ENCODE measurements at regions not wholly inside any gene's neighbourhood (a gene's known extent, or its start where the extent isn't known, plus 50 kb on each side); places are given as distances from the start of the nearest gene placed in this dataset.

- no peaks in the 10 kb centered on the region for H3K4me1 ChIP-seq (ENCODE audit: insufficient read depth, low read length)
- no peak overlapping the region for H3K9ac ChIP-seq (ENCODE audit: insufficient read depth, low read depth, low read length)
- H3K4me2 ChIP-seq (ENCODE audit: low read depth, low read length) = no peak overlapping the region
- no TSS peak for BruUV-seq (replicated peaks)
- ChIA-PET CTCF (ENCODE audit: low intra/inter-chr PET ratio, low total read pairs) (no interaction called here), POLR2A (no interaction called here)
- DNase-seq (ENCODE audit: low spot score) (no peak), FAIRE-seq (no peak), ATAC-seq (no peak)
- in situ Hi-C loops (cut with HindIII; ENCODE audit: extremely low pct_ligation_motif_present, low pct_unique_long_range_greater_than_20kb) = no loop called here
- no peaks in the 10 kb centered on the region for H3K27me3 ChIP-seq (ENCODE audit: control insufficient read depth in 1 of 2, insufficient read depth in 2 of 2, low read length in 2 of 2)
- no peak overlapping the region for H3K4me3 ChIP-seq (replicated peaks in 1 of 3; ENCODE audit: insufficient read depth in 1 of 3, low read depth in 2 of 3, low read length in 3 of 3)
- H3K79me2 ChIP-seq (ENCODE audit: insufficient read depth, low read length) = no peaks in the 10 kb centered on the region
- H3K27ac ChIP-seq (ENCODE audit: extremely low read length, insufficient read depth, low read length) = no peak overlapping the region
- 2% methylated on average over 3 of the region's 3 CpGs for WGBS (ENCODE audit: low lambda C conversion rate)
- TF ChIP-seq ZNF660 (CRISPR knock-in tag; IDR thresholded peaks at IDR 0.05; ENCODE audit: borderline replicate concordance, low read depth) = no peak
- no peak for TF ChIP-seq MAFG (CRISPR knock-in tag; IDR thresholded peaks at IDR 0.05)
- no peak for TF ChIP-seq ZNF512B (CRISPR knock-in tag; IDR thresholded peaks at IDR 0.05; ENCODE audit: borderline replicate concordance)
- H4K20me1 ChIP-seq (ENCODE audit: insufficient read depth, low read length) = no peaks in the 10 kb centered on the region
- no peak overlapping the region for H2AFZ ChIP-seq (ENCODE audit: low read length)
- H3K9me3 ChIP-seq (ENCODE audit: low read length) = peaks cover 10% of the 10 kb centered on the region; the same call in 1 of the 2 replicates
- H3K36me3 ChIP-seq (replicated peaks in 1 of 2; ENCODE audit: control insufficient read depth in 1 of 2, insufficient read depth in 2 of 2, low read length in 2 of 2) = no peaks in the 10 kb centered on the region
- intact Hi-C loops (cut with micrococcal nuclease; ENCODE audit: unreplicated experiment) = no loop called here
Measured at GRCh38 chr4:187732524-187732923, 263.0 kb upstream of the ZFP42 start.

GRCh38 chr4:187739771-187740170 is 255.8 kb upstream of the ZFP42 start:
- 45% methylated on average over 1 of the region's 1 CpG for WGBS (ENCODE audit: low lambda C conversion rate)
- no peaks in the 10 kb centered on the region for H3K36me3 ChIP-seq (replicated peaks in 1 of 2; ENCODE audit: control insufficient read depth in 1 of 2, insufficient read depth in 2 of 2, low read length in 2 of 2)
- POLR2A ChIA-PET = no interaction called here
- peaks cover 43% of the 10 kb centered on the region for H3K9me3 ChIP-seq (ENCODE audit: low read length)
- no peak for FAIRE-seq
- H3K27me3 ChIP-seq (ENCODE audit: control insufficient read depth in 1 of 2, insufficient read depth in 2 of 2, low read length in 2 of 2) = no peaks in the 10 kb centered on the region; a peak in 1 of 5 replicates
- no TSS peak for BruUV-seq (replicated peaks)
- H4K20me1 ChIP-seq (ENCODE audit: insufficient read depth, low read length) = no peaks in the 10 kb centered on the region
- H2AFZ ChIP-seq (ENCODE audit: low read length) = no peak overlapping the region
- in situ Hi-C loops (cut with HindIII; ENCODE audit: extremely low pct_ligation_motif_present, low pct_unique_long_range_greater_than_20kb) = no loop called here
- no peak overlapping the region for H3K4me3 ChIP-seq (replicated peaks in 1 of 3; ENCODE audit: insufficient read depth in 1 of 3, low read depth in 2 of 3, low read length in 3 of 3)
- ATAC-seq = no peak
- no peaks in the 10 kb centered on the region for H3K4me1 ChIP-seq (ENCODE audit: insufficient read depth, low read length)
- no peak overlapping the region for H3K27ac ChIP-seq (ENCODE audit: extremely low read length, insufficient read depth, low read length)
- H3K79me2 ChIP-seq (ENCODE audit: insufficient read depth, low read length) = no peaks in the 10 kb centered on the region
- TF ChIP-seq MXD1 (CRISPR knock-in tag; IDR thresholded peaks at IDR 0.05) = no peak
- peak; percentile 94; the same call in 1 of the 2 replicates for TF ChIP-seq ZNF337 (CRISPR knock-in tag; IDR thresholded peaks at IDR 0.05; ENCODE audit: borderline replicate concordance, low read depth)
- CTCF ChIA-PET (ENCODE audit: low intra/inter-chr PET ratio, low total read pairs) = no interaction called here
- no peak overlapping the region for H3K4me2 ChIP-seq (ENCODE audit: low read depth, low read length)
- intact Hi-C loops (cut with micrococcal nuclease; ENCODE audit: unreplicated experiment) = no loop called here
- no peak for DNase-seq (ENCODE audit: low spot score)
- H3K9ac ChIP-seq (ENCODE audit: insufficient read depth, low read depth, low read length) = no peak overlapping the region
